SK-N-MC (cell line): ENCODE measurements at regions not wholly inside any gene's neighbourhood (a gene's known extent, or its start where the extent isn't known, plus 50 kb on each side); places are given as distances from the start of the nearest gene placed in this dataset.

ENCODE experiments used
- EZH2 ChIP-seq: fragments of 200-600 bp; sonication (generic); IDR thresholded peaks from one replicate; pipeline ENCODE4 v1.6.1; 2017; ENCODE audit warnings: antibody characterized with exemption
- POLR2AphosphoS5 ChIP-seq: IDR thresholded peaks from 2 replicates; pipeline ENCODE4 v1.6.1; 2012; ENCODE audit warnings: mild to moderate bottlenecking, low read depth, low read length, borderline replicate concordance

- TF ChIP-seq EZH2 (no peak), POLR2AphosphoS5 (no peak)
Observed at GRCh38 chr5:3382151-3382550, 213.5 kb upstream of the IRX1 start.
